ENCODE measurements at regions not wholly inside any gene's neighbourhood (a gene's known extent, or its start where the extent isn't known, plus 50 kb on each side); places are given as distances from the start of the nearest gene placed in this dataset.

DNA sequence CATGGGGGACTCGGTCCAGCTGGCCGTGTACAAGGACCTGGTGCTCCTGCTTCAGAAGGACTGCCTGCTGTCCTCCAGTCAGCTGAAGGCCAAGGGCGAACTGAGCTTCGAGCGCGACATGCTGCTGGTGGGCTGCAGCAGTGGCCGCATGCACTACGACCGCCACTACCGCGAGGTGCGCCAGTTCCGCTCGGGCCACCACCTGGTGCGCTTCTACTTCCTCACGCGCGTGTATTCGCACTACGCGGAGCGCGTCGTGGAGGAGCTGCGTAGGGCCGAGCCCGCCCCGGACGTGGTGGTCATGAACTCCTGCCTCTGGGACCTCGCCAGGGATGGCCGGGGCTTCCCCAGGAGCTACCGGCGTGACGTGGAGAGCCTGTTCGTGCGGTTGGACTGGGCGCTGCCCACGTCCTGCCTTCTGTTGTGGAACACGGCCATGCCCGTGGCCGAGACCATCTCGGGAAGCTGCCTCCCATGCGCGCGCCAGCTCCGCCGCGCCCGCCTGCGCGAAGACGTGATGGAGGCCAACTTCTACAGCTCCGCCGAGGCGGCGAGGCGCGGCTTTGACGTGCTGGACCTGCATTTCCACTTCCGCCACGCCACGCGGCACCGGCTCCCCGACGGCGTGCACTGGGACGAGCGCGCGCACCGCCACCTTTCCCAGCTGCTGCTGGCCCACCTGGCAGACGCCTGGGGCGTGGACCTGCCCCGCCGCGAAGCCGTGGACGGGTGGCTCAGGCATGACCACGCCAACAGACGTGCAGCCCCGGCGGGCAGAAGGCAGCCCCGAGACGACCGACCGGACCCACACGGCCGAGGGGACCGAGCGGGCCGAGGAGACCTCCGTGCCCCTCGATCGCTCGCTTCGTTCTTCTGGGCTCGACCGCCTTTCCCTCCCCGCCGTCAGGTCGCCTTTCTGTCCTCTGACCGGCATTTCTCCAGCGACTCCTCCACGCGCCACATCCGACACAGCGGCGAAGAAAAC lies 293.9 kb upstream of the ERBB4 start:
- Histone ChIP-seq H3K9me3 (no peaks in the 10 kb centered on the region), H3K27ac (no peak overlapping the region), H3K4me3 (no peak overlapping the region), H3K36me3 (no peaks in the 10 kb centered on the region), H3K4me1 (no peaks in the 10 kb centered on the region), H3K27me3 (no peaks in the 10 kb centered on the region)
- ATAC-seq: no peak
- TF ChIP-seq, protein P1, sequence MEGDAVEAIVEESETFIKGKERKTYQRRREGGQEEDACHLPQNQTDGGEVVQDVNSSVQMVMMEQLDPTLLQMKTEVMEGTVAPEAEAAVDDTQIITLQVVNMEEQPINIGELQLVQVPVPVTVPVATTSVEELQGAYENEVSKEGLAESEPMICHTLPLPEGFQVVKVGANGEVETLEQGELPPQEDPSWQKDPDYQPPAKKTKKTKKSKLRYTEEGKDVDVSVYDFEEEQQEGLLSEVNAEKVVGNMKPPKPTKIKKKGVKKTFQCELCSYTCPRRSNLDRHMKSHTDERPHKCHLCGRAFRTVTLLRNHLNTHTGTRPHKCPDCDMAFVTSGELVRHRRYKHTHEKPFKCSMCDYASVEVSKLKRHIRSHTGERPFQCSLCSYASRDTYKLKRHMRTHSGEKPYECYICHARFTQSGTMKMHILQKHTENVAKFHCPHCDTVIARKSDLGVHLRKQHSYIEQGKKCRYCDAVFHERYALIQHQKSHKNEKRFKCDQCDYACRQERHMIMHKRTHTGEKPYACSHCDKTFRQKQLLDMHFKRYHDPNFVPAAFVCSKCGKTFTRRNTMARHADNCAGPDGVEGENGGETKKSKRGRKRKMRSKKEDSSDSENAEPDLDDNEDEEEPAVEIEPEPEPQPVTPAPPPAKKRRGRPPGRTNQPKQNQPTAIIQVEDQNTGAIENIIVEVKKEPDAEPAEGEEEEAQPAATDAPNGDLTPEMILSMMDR (IDR thresholded peaks at IDR 0.05): no peak
- WGBS, 2 donors: 70 to 76% methylated on average over 108 to 109 of the region's 109 CpGs
- no peak for FAIRE-seq
- DNase-seq: peak in 4 of 6 donors; percentile 6 to 62 (median 40)
- intact Hi-C loops (cut with DNase I): no loop called here

DNA sequence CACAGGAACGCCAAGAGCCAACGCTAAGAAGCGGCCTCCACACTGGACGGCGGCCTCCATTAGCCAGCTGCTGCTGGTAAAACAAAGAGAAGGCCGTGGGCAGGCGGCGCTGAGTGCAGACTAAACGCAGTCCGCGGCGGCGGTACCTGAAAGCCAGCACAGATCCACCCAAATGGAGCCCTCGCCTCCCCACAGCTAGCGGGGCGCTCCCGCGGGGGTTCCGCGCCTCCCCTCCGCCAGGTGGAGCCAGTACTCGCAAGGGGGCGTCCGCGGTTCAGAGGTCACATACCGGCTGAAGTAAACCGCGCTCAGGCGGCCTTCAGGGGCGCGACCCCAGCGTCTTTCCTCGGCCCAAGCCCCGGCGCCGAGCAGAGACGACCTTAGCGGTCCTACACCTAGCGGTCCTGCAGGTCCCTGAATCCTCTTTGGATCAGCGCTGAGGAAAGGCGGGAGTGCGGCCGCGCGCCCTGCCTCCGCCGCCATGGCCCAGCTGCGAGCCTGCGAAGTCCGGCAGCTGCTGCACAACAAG lies 293.1 kb upstream of the ERBB4 start:
- WGBS, 2 donors: 79 to 85% methylated on average over 50 of the region's 50 CpGs
- no peaks in the 10 kb centered on the region for H3K4me1 ChIP-seq
- peak in 4 of 6 donors; percentile 5 to 60 (median 32) for DNase-seq
- ATAC-seq: no peak
- FAIRE-seq: no peak
- no peak overlapping the region for H3K4me3 ChIP-seq
- H3K27me3 ChIP-seq: no peaks in the 10 kb centered on the region
- TF ChIP-seq, protein P1 (IDR thresholded peaks at IDR 0.05): no peak
- no peak overlapping the region for H3K27ac ChIP-seq
- no peaks in the 10 kb centered on the region for H3K9me3 ChIP-seq
- H3K36me3 ChIP-seq: no peaks in the 10 kb centered on the region
- intact Hi-C loops (cut with DNase I): no loop called here

DNA sequence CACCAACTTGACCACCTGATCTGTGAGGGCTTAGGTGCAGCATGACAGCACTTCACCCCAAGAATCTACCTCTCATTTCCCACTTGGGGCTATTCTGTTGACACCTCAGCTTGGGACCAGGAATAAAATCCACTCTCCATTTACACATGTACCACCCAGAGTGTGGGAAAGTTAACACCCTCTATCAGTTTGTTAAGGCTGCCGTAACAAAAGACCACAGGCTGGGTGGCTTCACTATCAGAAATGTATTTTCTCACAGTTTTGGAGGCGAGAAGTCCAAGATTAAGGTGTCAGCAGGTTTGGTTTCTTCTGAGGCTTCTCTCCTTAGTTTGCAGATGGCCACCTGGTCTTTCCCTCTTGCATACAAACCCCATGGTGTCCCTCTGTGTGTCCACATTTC lies 277.7 kb upstream of the ERBB4 start:
- 65 to 66% methylated on average over 2 of the region's 2 CpGs for WGBS, 2 donors
- ATAC-seq: no peak
- TF ChIP-seq, protein P1 (IDR thresholded peaks at IDR 0.05): no peak
- no peaks in the 10 kb centered on the region for H3K9me3 ChIP-seq
- intact Hi-C loops (cut with DNase I): no loop called here
- H3K27ac ChIP-seq: no peak overlapping the region
- H3K36me3 ChIP-seq: no peaks in the 10 kb centered on the region
- no peaks in the 10 kb centered on the region for H3K27me3 ChIP-seq
- no peak for DNase-seq
- FAIRE-seq: no peak
- H3K4me1 ChIP-seq: no peaks in the 10 kb centered on the region
- H3K4me3 ChIP-seq: no peak overlapping the region

DNA sequence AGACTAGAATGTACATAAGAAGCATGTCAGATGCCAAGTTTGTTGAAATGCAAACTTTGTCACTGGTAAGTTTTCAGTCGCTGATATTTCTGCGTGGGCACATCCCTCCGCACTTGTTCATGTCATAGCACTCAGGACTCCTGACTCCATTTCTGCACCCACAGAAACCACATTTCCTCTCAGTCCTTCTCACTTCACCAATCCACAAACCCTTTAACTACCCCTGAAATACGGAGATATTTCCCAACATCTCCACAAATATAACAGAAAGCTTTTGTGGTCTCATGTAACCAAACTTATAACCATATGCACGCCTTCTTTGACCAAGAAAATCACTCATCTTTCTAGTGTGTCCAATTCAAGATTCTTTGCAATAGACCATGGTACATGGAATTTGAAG lies 276.9 kb upstream of the ERBB4 start:
- no peak for DNase-seq
- ATAC-seq: no peak
- Histone ChIP-seq H3K27ac (no peak overlapping the region), H3K27me3 (no peaks in the 10 kb centered on the region), H3K36me3 (no peaks in the 10 kb centered on the region), H3K4me3 (no peak overlapping the region), H3K9me3 (no peaks in the 10 kb centered on the region), H3K4me1 (no peaks in the 10 kb centered on the region)
- FAIRE-seq: no peak
- TF ChIP-seq, protein P1 (IDR thresholded peaks at IDR 0.05): no peak
- intact Hi-C loops (cut with DNase I): no loop called here
- 79 to 83% methylated on average over 5 of the region's 5 CpGs for WGBS, 2 donors

DNA sequence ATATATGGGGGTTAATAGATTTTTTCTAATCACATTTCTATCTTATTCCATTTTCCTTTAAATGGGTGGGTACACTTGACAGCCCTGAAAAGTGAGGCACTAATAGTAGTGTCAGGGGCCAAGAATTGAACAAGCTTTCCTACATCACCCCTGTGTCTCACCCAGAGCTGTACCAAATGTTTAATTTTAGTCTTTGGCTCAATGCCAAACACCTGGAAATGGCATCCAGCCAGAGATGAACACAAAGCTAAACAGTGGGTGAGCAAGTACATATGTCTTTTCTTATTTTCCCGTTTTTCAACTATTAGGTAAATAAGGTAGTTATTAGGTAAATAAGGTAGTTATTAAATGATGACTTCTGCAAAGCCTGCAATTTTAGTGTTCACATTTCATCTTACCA lies 276.3 kb upstream of the ERBB4 start:
- FAIRE-seq (no peak), ATAC-seq (no peak), DNase-seq (no peak)
- no peaks in the 10 kb centered on the region for H3K4me1 ChIP-seq
- H3K27ac ChIP-seq: no peak overlapping the region
- TF ChIP-seq, protein P1 (IDR thresholded peaks at IDR 0.05): no peak
- H3K4me3 ChIP-seq: no peak overlapping the region
- H3K27me3 ChIP-seq: no peaks in the 10 kb centered on the region
- intact Hi-C loops (cut with DNase I): no loop called here
- H3K36me3 ChIP-seq: no peaks in the 10 kb centered on the region
- no peaks in the 10 kb centered on the region for H3K9me3 ChIP-seq
- 14 to 27% methylated on average over 1 of the region's 1 CpG for WGBS, 2 donors
